Uterus (tissue), 3 donors: ENCODE measurements at regions not wholly inside any gene's neighbourhood (a gene's known extent, or its start where the extent isn't known, plus 50 kb on each side); places are given as distances from the start of the nearest gene placed in this dataset.
"Not testable (repeated sequence)": the region's sequence is repeated elsewhere in the genome, so short reads cannot be mapped to it uniquely, and the experiment has no call there.

Source experiments
- DNase-seq, 2 donors: peaks; one replicate each; pipeline ENCODE4 v3.0.0-alpha.2; 2019 to 2020
- H3K27ac ChIP-seq, 2 donors: fragments of 200-600 bp; sonication (generic); 1 replicate in 1 of 2; 2 replicates in 1 of 2; pipeline ENCODE4 v1.5.1; 2016 to 2018
- H3K27me3 ChIP-seq, 2 donors: fragments of 200-600 bp; sonication (generic); one replicate each; pipeline ENCODE4 v1.5.1; 2018 to 2019; ENCODE audit warnings: control low read depth in 1 of 2
- H3K36me3 ChIP-seq, 2 donors: fragments of 200-600 bp; sonication (generic); one replicate each; pipeline ENCODE4 v1.5.1; 2019; ENCODE audit warnings: control low read depth in 1 of 2
- H3K4me1 ChIP-seq, 2 donors: fragments of 200-600 bp; sonication (generic); one replicate each; pipeline ENCODE4 v1.5.1; 2018 to 2019; ENCODE audit warnings: control low read depth in 1 of 2
- H3K4me3 ChIP-seq, 2 donors: fragments of 200-600 bp; sonication (generic); 1 replicate in 1 of 2; 2 replicates in 1 of 2; pipeline ENCODE4 v1.5.1; 2018 to 2019; ENCODE audit warnings: mild to moderate bottlenecking in 1 of 2
- H3K9me3 ChIP-seq, 2 donors: fragments of 200-600 bp; sonication (generic); one replicate each; pipeline ENCODE4 v1.5.1; 2019; ENCODE audit warnings: control low read depth in 1 of 2
- CTCF ChIP-seq, 4 experiments: fragments of 200-600 bp in 2 of 4; fragments of 450-650 bp in 2 of 4; sonication (generic) in 2 of 4; IDR thresholded peaks; one replicate each; pipeline ENCODE4 v1.5.1; 2016 to 2019; ENCODE audit warnings: antibody characterized with exemption in 4 of 4, mild to moderate bottlenecking in 2 of 4, moderate library complexity in 1 of 4
- POLR2A ChIP-seq, 2 donors: fragments of 450-650 bp; IDR thresholded peaks; one replicate each; pipeline ENCODE4 v1.6.1; 2016; ENCODE audit warnings: antibody characterized with exemption in 2 of 2, mild to moderate bottlenecking in 1 of 2, moderate library complexity in 1 of 2
- intact Hi-C: fragments of 100-400 bp; cut with DNase I; formaldehyde crosslinking; loops from one replicate; pipeline ENCODE4 v1.15.1; 2023; ENCODE audit warnings: low total_unique reads
- donor health status: DM: yes; HTN: yes; CAD: no.

GRCh38 chr10:114748241-114748640 is 73.3 kb upstream of the FHIP2A start:
- Histone ChIP-seq H3K4me1 (peaks cover 0 to 4% of the 10 kb centered on the region in 2 donors), H3K27me3 (no peaks in the 10 kb centered on the region), H3K4me3 (no peak overlapping the region), H3K36me3 (no peaks in the 10 kb centered on the region), H3K9me3 (no peaks in the 10 kb centered on the region), H3K27ac (peak overlapping the region; percentile 48 to 77)
- DNase-seq = no peak
- TF ChIP-seq CTCF (IDR thresholded peaks at IDR 0.05) (no peak), POLR2A (IDR thresholded peaks at IDR 0.05) (no peak)
- intact Hi-C loops = no loop called here

- Histone ChIP-seq H3K9me3 (no peaks in the 10 kb centered on the region), H3K27ac (peak overlapping the region; percentile 48 to 77), H3K4me1 (peaks cover 0 to 4% of the 10 kb centered on the region in 2 donors), H3K36me3 (no peaks in the 10 kb centered on the region), H3K4me3 (no peak overlapping the region), H3K27me3 (no peaks in the 10 kb centered on the region)
- TF ChIP-seq CTCF (IDR thresholded peaks at IDR 0.05) = no peak
- peak in 1 of 2 donors; percentile 27 for TF ChIP-seq POLR2A (IDR thresholded peaks at IDR 0.05)
- intact Hi-C loops = no loop called here
- DNase-seq = peak in 1 of 2 donors; percentile 46
Observed at GRCh38 chr10:114749014-114749413, 72.6 kb upstream of the FHIP2A start.

- Histone ChIP-seq H3K4me1 (peaks cover 0 to 4% of the 10 kb centered on the region in 2 donors), H3K4me3 (no peak overlapping the region), H3K36me3 (no peaks in the 10 kb centered on the region), H3K27me3 (no peaks in the 10 kb centered on the region), H3K27ac (peak overlapping the region; percentile 60 to 77), H3K9me3 (no peaks in the 10 kb centered on the region)
- DNase-seq = no peak
- intact Hi-C loops = no loop called here
- TF ChIP-seq POLR2A (IDR thresholded peaks at IDR 0.05) (no peak), CTCF (IDR thresholded peaks at IDR 0.05) (no peak)
Observed at GRCh38 chr10:114749510-114749909, 72.1 kb upstream of the FHIP2A start.

- Histone ChIP-seq H3K9me3 (no peaks in the 10 kb centered on the region), H3K4me3 (no peak overlapping the region), H3K36me3 (no peaks in the 10 kb centered on the region), H3K4me1 (peaks cover 0 to 4% of the 10 kb centered on the region in 2 donors), H3K27me3 (no peaks in the 10 kb centered on the region), H3K27ac (no peak overlapping the region)
- TF ChIP-seq POLR2A (IDR thresholded peaks at IDR 0.05) (no peak), CTCF (IDR thresholded peaks at IDR 0.05) (no peak)
- intact Hi-C loops = no loop called here
- no peak for DNase-seq
Observed at GRCh38 chr10:114751856-114752255, 69.7 kb upstream of the FHIP2A start.

GRCh38 chr10:114752570-114752969 is 69.0 kb upstream of the FHIP2A start:
- DNase-seq, H3K36me3 ChIP-seq, intact Hi-C loops, H3K27me3 ChIP-seq, H3K4me1 ChIP-seq, H3K9me3 ChIP-seq, H3K4me3 ChIP-seq: not testable (repeated sequence)
- peak overlapping the region in 1 of 2 donors; percentile 87 for H3K27ac ChIP-seq

GRCh38 chr10:114753126-114753525 is 68.5 kb upstream of the FHIP2A start:
- intact Hi-C loops = no loop called here
- Histone ChIP-seq H3K36me3 (no peaks in the 10 kb centered on the region), H3K4me1 (peaks cover 0 to 4% of the 10 kb centered on the region in 2 donors), H3K27me3 (no peaks in the 10 kb centered on the region), H3K9me3 (no peaks in the 10 kb centered on the region), H3K4me3 (no peak overlapping the region), H3K27ac (peak overlapping the region in 1 of 2 donors; percentile 87)
- TF ChIP-seq CTCF (IDR thresholded peaks at IDR 0.05) = no peak
- TF ChIP-seq POLR2A (IDR thresholded peaks at IDR 0.05) = no peak
- DNase-seq = no peak
